ENCODE measurements at regions not wholly inside any gene's neighbourhood (a gene's known extent, or its start where the extent isn't known, plus 50 kb on each side); places are given as distances from the start of the nearest gene placed in this dataset.

DNA sequence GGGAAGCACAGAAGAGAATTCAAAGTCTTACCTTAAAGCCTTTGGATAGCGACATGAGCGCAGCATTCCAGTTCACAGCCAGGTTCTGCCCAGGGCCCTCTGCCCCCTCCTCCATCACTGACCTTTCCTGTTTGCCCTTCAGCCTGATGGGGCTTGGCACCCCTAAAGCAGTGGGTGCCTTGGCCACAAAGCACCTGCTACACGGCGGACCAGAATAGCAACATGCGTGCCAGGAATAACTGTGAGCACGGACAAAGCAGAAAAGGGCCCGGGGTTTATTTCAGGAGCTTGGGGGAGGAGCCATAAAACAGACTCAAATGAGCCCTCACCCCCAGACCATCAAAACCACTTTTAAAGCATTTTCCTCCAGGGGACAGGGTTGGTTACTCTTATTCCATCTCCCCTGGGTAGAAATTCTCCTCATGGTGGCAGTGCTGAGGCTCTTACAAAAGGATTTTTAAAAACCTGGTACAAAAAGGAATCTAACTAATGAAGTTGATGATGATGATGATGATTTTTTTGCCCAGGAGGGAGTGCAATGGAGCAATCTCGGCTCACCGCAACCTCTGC is 135.4 kb downstream of the KLF13 start:
- TF ChIP-seq, protein P1, sequence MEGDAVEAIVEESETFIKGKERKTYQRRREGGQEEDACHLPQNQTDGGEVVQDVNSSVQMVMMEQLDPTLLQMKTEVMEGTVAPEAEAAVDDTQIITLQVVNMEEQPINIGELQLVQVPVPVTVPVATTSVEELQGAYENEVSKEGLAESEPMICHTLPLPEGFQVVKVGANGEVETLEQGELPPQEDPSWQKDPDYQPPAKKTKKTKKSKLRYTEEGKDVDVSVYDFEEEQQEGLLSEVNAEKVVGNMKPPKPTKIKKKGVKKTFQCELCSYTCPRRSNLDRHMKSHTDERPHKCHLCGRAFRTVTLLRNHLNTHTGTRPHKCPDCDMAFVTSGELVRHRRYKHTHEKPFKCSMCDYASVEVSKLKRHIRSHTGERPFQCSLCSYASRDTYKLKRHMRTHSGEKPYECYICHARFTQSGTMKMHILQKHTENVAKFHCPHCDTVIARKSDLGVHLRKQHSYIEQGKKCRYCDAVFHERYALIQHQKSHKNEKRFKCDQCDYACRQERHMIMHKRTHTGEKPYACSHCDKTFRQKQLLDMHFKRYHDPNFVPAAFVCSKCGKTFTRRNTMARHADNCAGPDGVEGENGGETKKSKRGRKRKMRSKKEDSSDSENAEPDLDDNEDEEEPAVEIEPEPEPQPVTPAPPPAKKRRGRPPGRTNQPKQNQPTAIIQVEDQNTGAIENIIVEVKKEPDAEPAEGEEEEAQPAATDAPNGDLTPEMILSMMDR (IDR thresholded peaks at IDR 0.05; ENCODE audit: low read depth, low read length): peak; percentile 28
- no peak for TF ChIP-seq EZH2phosphoT487 (IDR thresholded peaks at IDR 0.05; ENCODE audit: low read depth)
